ENCODE measurements at regions not wholly inside any gene's neighbourhood (a gene's known extent, or its start where the extent isn't known, plus 50 kb on each side); places are given as distances from the start of the nearest gene placed in this dataset.
"Not testable (repeated sequence)": the region's sequence is repeated elsewhere in the genome, so short reads cannot be mapped to it uniquely, and the experiment has no call there.

GRCh38 chr12:9325471-9325870, 117.3 kb upstream of the PZP start:
- Mint-ChIP-seq H3K27ac (no peak overlapping the region), H3K4me3 (no peak overlapping the region), H3K9me3 (no peaks in the 10 kb centered on the region), H3K36me3 (no peaks in the 10 kb centered on the region), H3K4me1 (peaks cover 3% of the 10 kb centered on the region), H3K27me3 (no peaks in the 10 kb centered on the region)
- no peak for DNase-seq (ENCODE audit: low spot score in 2 of 2)
- no peak for ATAC-seq (ENCODE audit: low read depth)

GRCh38 chr12:9324782-9325181, 116.6 kb upstream of the PZP start:
- H3K36me3 Mint-ChIP-seq: no peaks in the 10 kb centered on the region
- no peak overlapping the region for H3K4me3 Mint-ChIP-seq
- DNase-seq (ENCODE audit: low spot score in 2 of 2) (no peak), ATAC-seq (ENCODE audit: low read depth) (no peak)
- H3K9me3 Mint-ChIP-seq: no peaks in the 10 kb centered on the region
- H3K27ac Mint-ChIP-seq: no peak overlapping the region
- H3K4me1 Mint-ChIP-seq: peaks cover 9% of the 10 kb centered on the region
- H3K27me3 Mint-ChIP-seq: no peaks in the 10 kb centered on the region

GRCh38 chr12:9323144-9323681, 115.0 kb upstream of the PZP start:
- Mint-ChIP-seq H3K27ac (no peak overlapping the region), H3K4me1 (peaks cover 16% of the 10 kb centered on the region), H3K9me3 (no peaks in the 10 kb centered on the region), H3K27me3 (no peaks in the 10 kb centered on the region), H3K4me3 (no peak overlapping the region), H3K36me3 (no peaks in the 10 kb centered on the region)
- DNase-seq (ENCODE audit: low spot score in 2 of 2) (no peak), ATAC-seq (ENCODE audit: low read depth) (no peak)

DNA sequence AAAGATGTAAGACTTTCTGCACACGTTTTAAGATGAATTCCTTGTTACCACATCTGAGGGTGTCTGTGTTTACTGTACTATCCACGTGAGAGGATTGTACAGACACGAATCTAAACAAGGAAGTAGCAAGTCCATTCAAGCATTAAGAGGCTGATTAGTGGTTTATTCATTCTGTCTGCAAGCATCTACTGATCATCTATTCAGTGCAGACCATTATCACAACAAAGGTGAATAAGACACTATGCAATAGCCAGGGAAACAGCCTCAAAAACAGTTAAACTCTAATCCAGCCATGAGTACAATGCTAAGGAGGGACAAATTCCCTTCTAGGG, 111.6 kb upstream of the PZP start:
- Mint-ChIP-seq H3K4me3 (peak overlapping the region; percentile 72), H3K4me1 (peaks cover 13% of the 10 kb centered on the region), H3K27ac (peak overlapping the region; percentile 91), H3K36me3 (no peaks in the 10 kb centered on the region), H3K9me3 (no peaks in the 10 kb centered on the region), H3K27me3 (no peaks in the 10 kb centered on the region)
- ATAC-seq (ENCODE audit: low read depth): peak; percentile 98
- no peak for DNase-seq (ENCODE audit: low spot score in 2 of 2)

DNA sequence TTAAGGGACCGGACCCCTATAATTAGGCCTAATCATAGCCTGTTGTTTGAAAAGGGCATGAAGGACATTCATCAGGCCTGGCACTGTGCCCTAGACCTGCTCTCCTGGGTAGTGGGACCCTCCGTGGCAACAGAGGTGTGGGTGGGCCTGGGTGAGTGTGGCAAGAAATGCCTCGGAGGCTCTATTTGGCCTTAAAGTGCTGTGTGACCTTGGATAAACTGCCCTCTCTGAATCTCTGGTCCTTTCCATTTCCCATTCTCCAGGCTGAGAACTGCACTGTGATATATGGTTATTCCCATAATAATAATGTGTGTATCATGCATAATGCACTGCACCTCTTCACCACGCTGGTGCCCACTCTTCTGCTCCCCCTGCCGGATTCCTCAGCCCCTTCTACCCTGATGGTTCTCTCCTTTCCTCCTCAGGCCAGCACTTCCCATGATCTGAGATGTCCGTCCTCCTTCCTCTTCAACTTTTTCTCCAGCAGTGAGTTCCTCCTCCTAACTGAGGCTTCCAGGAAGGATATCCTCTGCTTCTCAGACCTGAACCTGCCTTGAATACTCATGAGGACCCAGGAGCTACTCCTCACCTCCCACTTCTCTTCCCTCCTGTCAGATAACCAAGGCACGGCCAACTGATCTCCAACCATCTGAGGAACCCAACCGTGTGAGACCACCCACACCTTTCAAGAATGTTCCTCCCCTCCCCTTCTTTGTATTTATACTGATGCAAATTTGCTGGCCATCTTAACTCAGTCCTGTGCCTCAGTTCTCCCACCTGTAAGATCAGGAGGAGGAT, 111.0 kb upstream of the PZP start:
- H3K4me3 Mint-ChIP-seq: peak overlapping the region; percentile 72

GRCh38 chr12:9313479-9313878, 105.3 kb upstream of the PZP start:
- H3K9me3 Mint-ChIP-seq; ATAC-seq (ENCODE audit: low read depth); H3K4me1 Mint-ChIP-seq; H3K27ac Mint-ChIP-seq; H3K27me3 Mint-ChIP-seq; DNase-seq (ENCODE audit: low spot score in 2 of 2); H3K36me3 Mint-ChIP-seq; H3K4me3 Mint-ChIP-seq: not testable (repeated sequence)

More for the DNA sequence above, 111.0 kb upstream of the PZP start:
- Mint-ChIP-seq H3K27ac (peak overlapping the region; percentile 91), H3K36me3 (no peaks in the 10 kb centered on the region), H3K4me1 (peaks cover 13% of the 10 kb centered on the region), H3K27me3 (no peaks in the 10 kb centered on the region), H3K9me3 (no peaks in the 10 kb centered on the region)
- ATAC-seq (ENCODE audit: low read depth): peak; percentile 37
- DNase-seq (ENCODE audit: low spot score in 2 of 2): no peak

GRCh38 chr12:9312406-9313392, 104.5 kb upstream of the PZP start:
- not testable (repeated sequence) for H3K27ac Mint-ChIP-seq; H3K4me1 Mint-ChIP-seq; DNase-seq (ENCODE audit: low spot score in 2 of 2); H3K36me3 Mint-ChIP-seq; H3K27me3 Mint-ChIP-seq; H3K9me3 Mint-ChIP-seq; H3K4me3 Mint-ChIP-seq; ATAC-seq (ENCODE audit: low read depth)

GRCh38 chr12:9311454-9311853, 103.3 kb upstream of the PZP start:
- not testable (repeated sequence) for H3K36me3 Mint-ChIP-seq; H3K4me1 Mint-ChIP-seq; H3K9me3 Mint-ChIP-seq; ATAC-seq (ENCODE audit: low read depth); H3K4me3 Mint-ChIP-seq; DNase-seq (ENCODE audit: low spot score in 2 of 2); H3K27ac Mint-ChIP-seq; H3K27me3 Mint-ChIP-seq

DNA sequence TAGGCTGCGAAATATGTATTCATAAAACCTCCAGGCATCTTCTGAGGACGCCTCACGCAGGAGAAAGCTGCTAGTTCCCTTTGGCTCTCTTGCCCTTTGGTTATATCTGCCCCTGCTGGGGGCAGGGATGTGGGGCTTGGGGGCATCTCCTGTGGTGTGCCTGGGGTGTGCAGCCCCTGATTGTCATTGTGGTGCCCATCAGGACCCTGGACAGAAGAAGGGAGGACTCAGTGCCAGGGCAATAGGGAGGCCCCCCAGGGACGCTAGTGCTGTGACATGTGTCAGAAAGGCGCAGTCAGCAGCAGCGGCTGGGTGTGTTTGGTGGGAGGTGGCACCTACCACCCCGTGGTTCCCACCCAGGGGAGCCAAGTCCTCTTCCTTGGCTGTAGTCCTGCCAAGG, 102.5 kb upstream of the PZP start:
- ATAC-seq (ENCODE audit: low read depth); DNase-seq (ENCODE audit: low spot score in 2 of 2); H3K36me3 Mint-ChIP-seq; H3K4me1 Mint-ChIP-seq; H3K27ac Mint-ChIP-seq; H3K9me3 Mint-ChIP-seq; H3K4me3 Mint-ChIP-seq; H3K27me3 Mint-ChIP-seq: not testable (repeated sequence)

GRCh38 chr12:9309749-9310148, 101.6 kb upstream of the PZP start:
- peak overlapping the region; percentile 29 for H3K27ac Mint-ChIP-seq
- H3K4me3 Mint-ChIP-seq; H3K36me3 Mint-ChIP-seq; H3K9me3 Mint-ChIP-seq; H3K27me3 Mint-ChIP-seq; H3K4me1 Mint-ChIP-seq; DNase-seq (ENCODE audit: low spot score in 2 of 2): not testable (repeated sequence)
- peak; percentile 83 for ATAC-seq (ENCODE audit: low read depth)

DNA sequence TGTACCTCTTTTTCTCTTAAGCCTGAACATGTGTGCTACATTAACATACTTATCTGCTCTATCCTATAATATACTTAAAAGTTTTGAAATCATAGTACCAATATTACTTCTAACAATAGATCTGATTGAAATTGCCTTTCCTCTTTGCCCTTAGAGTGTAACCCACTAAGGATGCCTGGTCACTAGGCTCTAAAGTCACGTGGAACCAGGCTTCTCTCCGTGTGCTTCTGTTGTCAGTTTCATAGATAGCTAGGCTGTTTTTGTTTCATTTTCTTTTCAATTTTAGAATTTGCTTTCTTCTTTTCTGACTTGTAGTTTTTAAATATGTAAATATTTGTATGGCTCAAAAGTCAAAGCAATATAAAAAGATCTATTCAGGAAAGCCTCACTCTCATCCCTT, 100.5 kb upstream of the PZP start:
- H3K27ac Mint-ChIP-seq; DNase-seq (ENCODE audit: low spot score in 2 of 2); H3K4me1 Mint-ChIP-seq; H3K9me3 Mint-ChIP-seq; H3K27me3 Mint-ChIP-seq; H3K4me3 Mint-ChIP-seq: not testable (repeated sequence)
- peaks cover 10% of the 10 kb centered on the region for H3K36me3 Mint-ChIP-seq
- ATAC-seq (ENCODE audit: low read depth): peak; percentile 68

DNA sequence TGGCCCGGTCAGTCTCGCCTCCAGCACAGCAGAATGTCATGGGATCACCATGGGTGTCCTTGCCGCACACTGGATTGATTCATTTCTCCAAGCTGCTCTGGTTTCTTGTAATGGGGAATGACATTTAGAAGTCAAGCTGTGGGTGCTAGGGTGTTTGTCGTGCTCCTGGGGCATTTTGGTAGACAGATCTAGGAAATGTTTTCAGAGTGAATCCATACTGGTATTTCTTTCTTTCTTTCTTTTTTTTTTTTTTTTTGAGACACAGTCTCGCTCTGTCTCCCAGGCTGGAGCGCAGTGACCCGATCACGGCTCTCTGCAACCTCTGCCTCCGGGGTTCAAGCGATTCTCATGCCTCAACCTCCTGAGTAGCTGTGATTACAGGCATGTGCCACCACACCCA, 100.0 kb upstream of the PZP start:
- H3K27ac Mint-ChIP-seq; DNase-seq (ENCODE audit: low spot score in 2 of 2); H3K4me3 Mint-ChIP-seq; H3K4me1 Mint-ChIP-seq; ATAC-seq (ENCODE audit: low read depth); H3K27me3 Mint-ChIP-seq; H3K9me3 Mint-ChIP-seq: not testable (repeated sequence)
- peaks cover 10% of the 10 kb centered on the region for H3K36me3 Mint-ChIP-seq

DNA sequence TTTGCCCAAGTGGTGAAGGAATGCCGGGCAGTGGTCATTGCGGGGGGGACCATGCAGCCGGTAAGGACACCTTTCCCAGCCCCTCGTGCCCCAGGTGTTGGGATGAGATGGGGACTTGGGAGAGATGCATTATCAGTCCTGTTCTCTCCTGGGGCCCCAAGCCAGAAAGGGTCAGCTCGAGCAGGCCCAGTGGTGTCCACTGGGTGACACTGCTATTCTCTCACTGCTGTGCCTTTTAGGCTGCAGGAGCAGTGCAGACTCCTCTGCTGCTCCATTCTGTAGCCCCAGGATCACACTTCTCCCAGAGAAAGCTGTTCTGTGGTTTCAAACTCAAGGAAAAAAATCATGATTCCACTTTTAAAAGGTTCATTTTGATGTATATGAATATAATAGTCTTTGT, 99.1 kb upstream of the PZP start:
- ATAC-seq (ENCODE audit: low read depth); H3K9me3 Mint-ChIP-seq; H3K4me1 Mint-ChIP-seq; H3K4me3 Mint-ChIP-seq; H3K27ac Mint-ChIP-seq; DNase-seq (ENCODE audit: low spot score in 2 of 2); H3K27me3 Mint-ChIP-seq: not testable (repeated sequence)
- peaks cover 10% of the 10 kb centered on the region for H3K36me3 Mint-ChIP-seq

GRCh38 chr12:9306004-9306403, 97.8 kb upstream of the PZP start:
- ATAC-seq (ENCODE audit: low read depth); H3K9me3 Mint-ChIP-seq; H3K4me1 Mint-ChIP-seq; DNase-seq (ENCODE audit: low spot score in 2 of 2); H3K27ac Mint-ChIP-seq; H3K27me3 Mint-ChIP-seq; H3K4me3 Mint-ChIP-seq: not testable (repeated sequence)
- peaks cover 10% of the 10 kb centered on the region for H3K36me3 Mint-ChIP-seq
